Gastrocnemius medialis (tissue), 4 donors: ENCODE measurements at regions not wholly inside any gene's neighbourhood (a gene's known extent, or its start where the extent isn't known, plus 50 kb on each side); places are given as distances from the start of the nearest gene placed in this dataset.

ENCODE experiments used
- POLR2A ChIP-seq, 2 donors: fragments of 450-650 bp; IDR thresholded peaks; one replicate each; pipeline ENCODE4 v1.6.1; 2017; ENCODE audit warnings: antibody characterized with exemption in 2 of 2, mild to moderate bottlenecking in 2 of 2, moderate library complexity in 2 of 2
- TF ChIP-seq, protein P1 (sequence below), 5 experiments: fragments of 450-650 bp in 3 of 5; fragments of 200-600 bp in 2 of 5; sonication (generic) in 2 of 5; IDR thresholded peaks in 4 of 5; conservative IDR thresholded peaks in 1 of 5; 1 replicate in 4 of 5; 2 replicates in 1 of 5; pipeline ENCODE4 v1.5.1; 2016 to 2019; ENCODE audit warnings: antibody characterized with exemption in 5 of 5, mild to moderate bottlenecking in 3 of 5, moderate library complexity in 3 of 5

- TF ChIP-seq, protein P1, sequence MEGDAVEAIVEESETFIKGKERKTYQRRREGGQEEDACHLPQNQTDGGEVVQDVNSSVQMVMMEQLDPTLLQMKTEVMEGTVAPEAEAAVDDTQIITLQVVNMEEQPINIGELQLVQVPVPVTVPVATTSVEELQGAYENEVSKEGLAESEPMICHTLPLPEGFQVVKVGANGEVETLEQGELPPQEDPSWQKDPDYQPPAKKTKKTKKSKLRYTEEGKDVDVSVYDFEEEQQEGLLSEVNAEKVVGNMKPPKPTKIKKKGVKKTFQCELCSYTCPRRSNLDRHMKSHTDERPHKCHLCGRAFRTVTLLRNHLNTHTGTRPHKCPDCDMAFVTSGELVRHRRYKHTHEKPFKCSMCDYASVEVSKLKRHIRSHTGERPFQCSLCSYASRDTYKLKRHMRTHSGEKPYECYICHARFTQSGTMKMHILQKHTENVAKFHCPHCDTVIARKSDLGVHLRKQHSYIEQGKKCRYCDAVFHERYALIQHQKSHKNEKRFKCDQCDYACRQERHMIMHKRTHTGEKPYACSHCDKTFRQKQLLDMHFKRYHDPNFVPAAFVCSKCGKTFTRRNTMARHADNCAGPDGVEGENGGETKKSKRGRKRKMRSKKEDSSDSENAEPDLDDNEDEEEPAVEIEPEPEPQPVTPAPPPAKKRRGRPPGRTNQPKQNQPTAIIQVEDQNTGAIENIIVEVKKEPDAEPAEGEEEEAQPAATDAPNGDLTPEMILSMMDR (IDR thresholded peaks at IDR 0.05 in 4 of 5, conservative IDR thresholded peaks at IDR 0.05 in 1 of 5) = no peak
- TF ChIP-seq POLR2A (IDR thresholded peaks at IDR 0.05) = no peak
Measured at GRCh38 chr11:127862406-127862805, 725.0 kb downstream of the ETS1 start.
